CD14-positive monocyte (primary cell): ENCODE measurements at regions not wholly inside any gene's neighbourhood (a gene's known extent, or its start where the extent isn't known, plus 50 kb on each side); places are given as distances from the start of the nearest gene placed in this dataset.

Source experiments
- DNase-seq, 3 donors: peaks; one replicate each; pipeline ENCODE4 v3.0.0-alpha.2; 2011 to 2022
- H2AFZ ChIP-seq: 2 replicates; pipeline ENCODE4 v1.6.0; 2012; ENCODE audit warnings: mild to moderate bottlenecking, low read depth, low read length, inconsistent platforms; ENCODE audit not compliant: insufficient read depth, poor library complexity, severe bottlenecking
- H3K27ac ChIP-seq, 2 donors: 1 replicate in 1 of 2; 2 replicates in 1 of 2; pipeline ENCODE4 v1.5.1; 2012 to 2013; ENCODE audit warnings: low read length in 2 of 2, control low read depth in 1 of 2, inconsistent platforms in 1 of 2, low read depth in 1 of 2, mild to moderate bottlenecking in 1 of 2
- H3K27me3 ChIP-seq, 2 donors: one replicate each; pipeline versions ENCODE4 v1.6.0 to v1.6.1; 2011 to 2013; ENCODE audit warnings: low read length in 2 of 2; ENCODE audit not compliant: control insufficient read depth in 2 of 2, insufficient read depth in 2 of 2
- H3K36me3 ChIP-seq, 2 donors: replicated peaks in 1 of 2; 1 replicate in 1 of 2; 2 replicates in 1 of 2; pipeline versions ENCODE4 v1.5.1 to v1.6.1; 2012 to 2013; ENCODE audit warnings: low read length in 2 of 2, control low read depth in 1 of 2, inconsistent platforms in 1 of 2, mild to moderate bottlenecking in 1 of 2; ENCODE audit not compliant: insufficient read depth in 2 of 2, control insufficient read depth in 1 of 2
- H3K4me1 ChIP-seq, 2 donors: 1 replicate in 1 of 2; 2 replicates in 1 of 2; pipeline versions ENCODE4 v1.5.1 to v1.6.1; 2012 to 2013; ENCODE audit warnings: low read length in 2 of 2, control low read depth in 1 of 2, inconsistent platforms in 1 of 2, mild to moderate bottlenecking in 1 of 2, moderate library complexity in 1 of 2; ENCODE audit not compliant: insufficient read depth in 2 of 2, control insufficient read depth in 1 of 2
- H3K4me2 ChIP-seq: replicated peaks from 2 replicates; pipeline ENCODE3; 2012; ENCODE audit warnings: low read length, moderate library complexity, mild to moderate bottlenecking; ENCODE audit not compliant: poor library complexity, severe bottlenecking; ENCODE audit errors: extremely low read depth
- H3K4me3 ChIP-seq, 3 experiments: fragments of 200-600 bp in 1 of 3; sonication (generic) in 1 of 3; replicated peaks in 1 of 3; 1 replicate in 2 of 3; 2 replicates in 1 of 3; pipeline ENCODE4 v1.5.1; 2011 to 2013; ENCODE audit warnings: low read length in 3 of 3, mild to moderate bottlenecking in 3 of 3, control low read depth in 2 of 3, low read depth in 2 of 3, inconsistent platforms in 1 of 3, moderate library complexity in 1 of 3
- H3K79me2 ChIP-seq: 2 replicates; pipeline ENCODE4 v1.6.0; 2012; ENCODE audit warnings: mild to moderate bottlenecking, control low read depth, inconsistent platforms, low read length, moderate library complexity; ENCODE audit not compliant: insufficient read depth
- H3K9ac ChIP-seq: 2 replicates; pipeline ENCODE4 v1.6.0; 2017; ENCODE audit warnings: low read length, mild to moderate bottlenecking; ENCODE audit not compliant: insufficient read depth, poor library complexity, severe bottlenecking
- H3K9me3 ChIP-seq, 2 donors: replicated peaks in 1 of 2; 1 replicate in 1 of 2; 2 replicates in 1 of 2; pipeline versions ENCODE4 v1.5.1 to v1.6.1; 2012 to 2013; ENCODE audit warnings: low read length in 2 of 2, control low read depth in 1 of 2; ENCODE audit not compliant: control insufficient read depth in 1 of 2, insufficient read depth in 1 of 2
- H4K20me1 ChIP-seq: 2 replicates; pipeline ENCODE4 v1.6.0; 2012; ENCODE audit warnings: mild to moderate bottlenecking, low read length, control low read depth, moderate library complexity; ENCODE audit not compliant: insufficient read depth
- H3K27ac Mint-ChIP-seq, 7 donors: one replicate each; pipeline ENCODE4 v1.8.0; 2020; ENCODE audit warnings: mild to moderate bottlenecking in 7 of 7, mixed read lengths in 7 of 7, moderate library complexity in 6 of 7, inconsistent platforms in 2 of 7
- H3K27me3 Mint-ChIP-seq, 3 donors: one replicate each; pipeline ENCODE4 v1.8.0; 2021 to 2022; ENCODE audit warnings: low read depth in 3 of 3, mild to moderate bottlenecking in 3 of 3, mixed read lengths in 3 of 3, moderate library complexity in 3 of 3, inconsistent platforms in 1 of 3
- H3K36me3 Mint-ChIP-seq, 2 donors: one replicate each; pipeline ENCODE4 v1.8.0; 2020; ENCODE audit warnings: mixed read lengths in 2 of 2, inconsistent platforms in 1 of 2, mild to moderate bottlenecking in 1 of 2
- H3K4me1 Mint-ChIP-seq: one replicate; pipeline ENCODE4 v1.8.0; 2020; ENCODE audit warnings: mild to moderate bottlenecking, mixed read lengths
- H3K4me3 Mint-ChIP-seq, 2 donors: one replicate each; pipeline ENCODE4 v1.8.0; 2020; ENCODE audit warnings: mild to moderate bottlenecking in 2 of 2, mixed read lengths in 2 of 2, moderate library complexity in 1 of 2
- H3K9me3 Mint-ChIP-seq, 7 donors: one replicate each; pipeline ENCODE4 v1.8.0; 2020 to 2022; ENCODE audit warnings: mixed read lengths in 7 of 7, mild to moderate bottlenecking in 6 of 7, moderate library complexity in 6 of 7, inconsistent platforms in 2 of 7
- CTCF ChIP-seq: fragments of 200-600 bp; IDR thresholded peaks from one replicate; pipeline ENCODE4 v1.8.0; 2022; ENCODE audit warnings: antibody characterized with exemption, mild to moderate bottlenecking
- WGBS: methylation state at CpG from one replicate; pipeline ENCODE4 v1.1.5; 2013; ENCODE audit warnings: missing lambda C conversion rate; ENCODE audit not compliant: insufficient coverage; 5-methylcytosine and 5-hydroxymethylcytosine counted together
- intact Hi-C, 2 donors: fragments of 100-400 bp; cut with micrococcal nuclease; formaldehyde crosslinking; loops; one replicate each; pipeline versions ENCODE4 v1.15.0 to v1.15.1; 2023

GRCh38 chr12:107616941-107617340 is 68.7 kb upstream of the PWP1 start:
- Mint-ChIP-seq H3K4me3 (no peak overlapping the region), H3K9me3 (peaks cover 0 to 2% (median 0%) of the 10 kb centered on the region in 7 donors), H3K27me3 (peaks cover 0 to 3% (median 0%) of the 10 kb centered on the region in 3 donors), H3K27ac (no peak overlapping the region), H3K36me3 (peaks cover 8 to 16% of the 10 kb centered on the region in 2 donors), H3K4me1 (no peaks in the 10 kb centered on the region)
- intact Hi-C loops = no loop called here
- Histone ChIP-seq H3K4me3 (no peak overlapping the region), H3K9me3 (no peaks in the 10 kb centered on the region), H2AFZ (no peak overlapping the region), H3K4me2 (no peak overlapping the region), H3K27me3 (no peaks in the 10 kb centered on the region), H3K9ac (no peak overlapping the region), H3K4me1 (no peaks in the 10 kb centered on the region), H3K79me2 (no peaks in the 10 kb centered on the region), H3K27ac (no peak overlapping the region), H3K36me3 (no peaks in the 10 kb centered on the region), H4K20me1 (no peaks in the 10 kb centered on the region)
- DNase-seq = no peak
- TF ChIP-seq CTCF = no peak
- 100% methylated on average over 1 of the region's 6 CpGs for WGBS

GRCh38 chr12:107618106-107618505 is 67.5 kb upstream of the PWP1 start:
- no peak overlapping the region for H3K27ac Mint-ChIP-seq
- 98% methylated on average over 15 of the region's 15 CpGs for WGBS
- Histone ChIP-seq H3K9me3 (no peaks in the 10 kb centered on the region), H3K4me3 (no peak overlapping the region), H3K27me3 (no peaks in the 10 kb centered on the region), H3K27ac (no peak overlapping the region), H2AFZ (no peak overlapping the region), H3K4me1 (no peaks in the 10 kb centered on the region), H4K20me1 (no peaks in the 10 kb centered on the region), H3K9ac (no peak overlapping the region), H3K4me2 (no peak overlapping the region), H3K36me3 (no peaks in the 10 kb centered on the region), H3K79me2 (no peaks in the 10 kb centered on the region)
- no peak for TF ChIP-seq CTCF
- intact Hi-C loops = no loop called here
- H3K4me3 Mint-ChIP-seq = no peak overlapping the region
- DNase-seq = no peak
- H3K9me3 Mint-ChIP-seq = peaks cover 0 to 2% (median 0%) of the 10 kb centered on the region in 7 donors
- H3K27me3 Mint-ChIP-seq = peaks cover 0 to 3% (median 0%) of the 10 kb centered on the region in 3 donors
- H3K36me3 Mint-ChIP-seq = peaks cover 8 to 14% of the 10 kb centered on the region in 2 donors
- H3K4me1 Mint-ChIP-seq = no peaks in the 10 kb centered on the region
